Fibroblast of the conjunctiva (primary cell): ENCODE measurements at regions not wholly inside any gene's neighbourhood (a gene's known extent, or its start where the extent isn't known, plus 50 kb on each side); places are given as distances from the start of the nearest gene placed in this dataset.

Experiments used
- DNase-seq: peaks from one replicate; pipeline ENCODE4 v3.0.0-alpha.2; 2010; ENCODE audit warnings: low read depth

- no peak for DNase-seq
Measured at GRCh38 chr6:97591955-97592354, 308.9 kb upstream of the MMS22L start.

GRCh38 chr6:97594844-97595243 is 311.8 kb upstream of the MMS22L start:
- no peak for DNase-seq

- no peak for DNase-seq
Measured at GRCh38 chr6:97621111-97621510, 338.1 kb upstream of the MMS22L start.

- DNase-seq: peak; percentile 10
Measured at GRCh38 chr6:97626671-97627441, 343.8 kb upstream of the MMS22L start.

- no peak for DNase-seq
Measured at GRCh38 chr6:97629180-97629579, 346.2 kb upstream of the MMS22L start.

GRCh38 chr6:97630604-97631003 is 347.6 kb upstream of the MMS22L start:
- DNase-seq: no peak

GRCh38 chr6:97632341-97632740 is 349.3 kb upstream of the MMS22L start:
- no peak for DNase-seq

- no peak for DNase-seq
Measured at GRCh38 chr6:97639702-97640101, 356.7 kb upstream of the MMS22L start.

- no peak for DNase-seq
Measured at GRCh38 chr6:97644353-97644752, 361.3 kb upstream of the MMS22L start.

- no peak for DNase-seq
Measured at GRCh38 chr6:97645757-97646156, 362.7 kb upstream of the MMS22L start.

- no peak for DNase-seq
Measured at GRCh38 chr6:97653076-97653475, 370.1 kb upstream of the MMS22L start.

GRCh38 chr6:97653517-97653916 is 370.5 kb upstream of the MMS22L start:
- no peak for DNase-seq

GRCh38 chr6:97654674-97655073 is 371.7 kb upstream of the MMS22L start:
- DNase-seq: no peak

GRCh38 chr6:97656236-97656635 is 373.2 kb upstream of the MMS22L start:
- DNase-seq: no peak

- no peak for DNase-seq
Measured at GRCh38 chr6:97656706-97657350, 373.8 kb upstream of the MMS22L start.

- no peak for DNase-seq
Measured at GRCh38 chr6:97658090-97658489, 375.1 kb upstream of the MMS22L start.

- DNase-seq: no peak
Measured at GRCh38 chr6:97663252-97663651, 380.2 kb upstream of the MMS22L start.

GRCh38 chr6:97665446-97665845 is 382.4 kb upstream of the MMS22L start:
- no peak for DNase-seq

GRCh38 chr6:97666889-97667288 is 383.9 kb upstream of the MMS22L start:
- no peak for DNase-seq

- DNase-seq: no peak
Measured at GRCh38 chr6:97668716-97669115, 385.7 kb upstream of the MMS22L start.

- DNase-seq: no peak
Measured at GRCh38 chr6:97669191-97670031, 386.4 kb upstream of the MMS22L start.

GRCh38 chr6:97674802-97675201 is 391.8 kb upstream of the MMS22L start:
- DNase-seq: no peak

GRCh38 chr6:97677626-97678025 is 394.6 kb upstream of the MMS22L start:
- no peak for DNase-seq
